Skeletal muscle tissue (tissue), 3 donors: ENCODE measurements at regions not wholly inside any gene's neighbourhood (a gene's known extent, or its start where the extent isn't known, plus 50 kb on each side); places are given as distances from the start of the nearest gene placed in this dataset.

Experiments used
- H3K27ac ChIP-seq: one replicate; pipeline ENCODE4 v1.7.0; 2013; ENCODE audit warnings: mild to moderate bottlenecking, low read depth, low read length, inconsistent platforms
- H3K27me3 ChIP-seq, 3 donors: one replicate each; pipeline ENCODE4 v1.7.0; 2013; ENCODE audit warnings: low read length in 3 of 3; ENCODE audit not compliant: control insufficient read depth in 3 of 3, insufficient read depth in 3 of 3
- H3K36me3 ChIP-seq, 3 donors: one replicate each; pipeline ENCODE4 v1.7.0; 2013; ENCODE audit warnings: low read length in 3 of 3; ENCODE audit not compliant: control insufficient read depth in 3 of 3, insufficient read depth in 3 of 3
- H3K4me1 ChIP-seq, 3 donors: one replicate each; pipeline ENCODE4 v1.7.0; 2013; ENCODE audit warnings: low read length in 3 of 3, mild to moderate bottlenecking in 3 of 3; ENCODE audit not compliant: control insufficient read depth in 3 of 3, insufficient read depth in 3 of 3
- H3K4me3 ChIP-seq, 3 donors: one replicate each; pipeline ENCODE4 v1.7.0; 2013; ENCODE audit warnings: low read length in 3 of 3
- H3K9ac ChIP-seq, 3 donors: one replicate each; pipeline ENCODE4 v1.7.0; 2013; ENCODE audit warnings: low read length in 3 of 3, mild to moderate bottlenecking in 3 of 3, moderate library complexity in 2 of 3, low read depth in 1 of 3
- H3K9me3 ChIP-seq, 3 donors: one replicate each; pipeline ENCODE4 v1.7.0; 2013; ENCODE audit warnings: low read length in 3 of 3; ENCODE audit not compliant: control insufficient read depth in 3 of 3
- donor health status: Osteomylitis.

GRCh38 chr19:29289020-29289419 lies 76.1 kb upstream of the UQCRFS1 start:
- H3K27me3 ChIP-seq: peaks cover 2 to 13% (median 10%) of the 10 kb centered on the region in 3 donors
- no peaks in the 10 kb centered on the region for H3K36me3 ChIP-seq
- no peak overlapping the region for H3K27ac ChIP-seq
- no peak overlapping the region for H3K4me3 ChIP-seq
- no peak overlapping the region for H3K9ac ChIP-seq
- no peaks in the 10 kb centered on the region for H3K4me1 ChIP-seq
- H3K9me3 ChIP-seq: peaks cover 0 to under 1% (median 0%) of the 10 kb centered on the region in 3 donors

DNA sequence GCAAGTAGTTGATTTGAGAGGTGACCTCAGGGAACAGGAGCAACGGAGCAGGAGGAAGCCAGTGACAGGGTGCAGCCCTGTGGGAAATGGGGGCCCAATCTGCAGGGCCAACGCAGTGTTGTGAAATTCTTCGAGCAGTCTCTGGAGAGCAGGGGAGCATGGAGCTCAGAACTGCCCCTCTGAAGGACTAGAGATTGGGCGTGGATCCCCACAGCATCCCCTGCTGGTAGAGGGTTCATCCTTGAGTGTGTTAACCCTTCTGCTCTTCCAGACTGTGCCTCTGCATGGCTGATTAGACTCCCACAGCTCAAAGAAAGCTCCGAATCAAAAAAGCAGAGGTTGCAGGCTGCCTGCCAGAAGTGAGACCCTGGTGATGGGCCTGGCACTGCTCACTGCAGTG lies 77.9 kb upstream of the UQCRFS1 start:
- H3K4me3 ChIP-seq: no peak overlapping the region
- H3K27me3 ChIP-seq: peaks cover 2 to 12% (median 12%) of the 10 kb centered on the region in 3 donors
- no peak overlapping the region for H3K27ac ChIP-seq
- no peak overlapping the region for H3K9ac ChIP-seq
- H3K36me3 ChIP-seq: no peaks in the 10 kb centered on the region
- H3K9me3 ChIP-seq: peaks cover 0 to 2% (median 0%) of the 10 kb centered on the region in 3 donors
- no peaks in the 10 kb centered on the region for H3K4me1 ChIP-seq

GRCh38 chr19:29292153-29292552 lies 79.2 kb upstream of the UQCRFS1 start:
- Histone ChIP-seq H3K9ac (no peak overlapping the region), H3K27me3 (peaks cover 2 to 12% (median 10%) of the 10 kb centered on the region in 3 donors), H3K36me3 (no peaks in the 10 kb centered on the region), H3K9me3 (peaks cover 0 to 2% (median 0%) of the 10 kb centered on the region in 3 donors), H3K4me3 (no peak overlapping the region), H3K27ac (no peak overlapping the region), H3K4me1 (no peaks in the 10 kb centered on the region)

DNA sequence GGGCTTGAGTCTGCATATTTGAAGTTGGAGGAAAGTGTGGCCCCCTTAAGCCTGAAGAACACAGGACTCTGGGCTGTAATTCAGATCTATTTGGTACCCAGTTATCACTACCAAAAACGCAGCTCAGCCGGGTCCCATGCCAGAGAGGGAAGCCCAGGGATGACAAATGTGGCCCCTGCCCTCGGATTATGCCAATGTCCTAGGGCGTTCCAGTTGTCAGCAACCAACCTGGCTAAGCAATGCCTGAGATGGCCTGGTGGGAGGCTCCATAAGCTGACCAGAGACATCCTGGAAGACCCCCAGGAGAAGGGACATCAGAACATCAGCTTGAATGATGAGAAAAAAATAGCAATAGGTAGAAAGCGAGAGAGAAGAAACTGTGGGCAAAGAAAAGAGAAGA lies 79.6 kb upstream of the UQCRFS1 start:
- Histone ChIP-seq H3K9me3 (peaks cover 0 to 2% (median 0%) of the 10 kb centered on the region in 3 donors), H3K9ac (no peak overlapping the region), H3K4me3 (no peak overlapping the region), H3K27ac (no peak overlapping the region), H3K4me1 (no peaks in the 10 kb centered on the region), H3K36me3 (no peaks in the 10 kb centered on the region), H3K27me3 (peaks cover 2 to 12% (median 10%) of the 10 kb centered on the region in 3 donors)

DNA sequence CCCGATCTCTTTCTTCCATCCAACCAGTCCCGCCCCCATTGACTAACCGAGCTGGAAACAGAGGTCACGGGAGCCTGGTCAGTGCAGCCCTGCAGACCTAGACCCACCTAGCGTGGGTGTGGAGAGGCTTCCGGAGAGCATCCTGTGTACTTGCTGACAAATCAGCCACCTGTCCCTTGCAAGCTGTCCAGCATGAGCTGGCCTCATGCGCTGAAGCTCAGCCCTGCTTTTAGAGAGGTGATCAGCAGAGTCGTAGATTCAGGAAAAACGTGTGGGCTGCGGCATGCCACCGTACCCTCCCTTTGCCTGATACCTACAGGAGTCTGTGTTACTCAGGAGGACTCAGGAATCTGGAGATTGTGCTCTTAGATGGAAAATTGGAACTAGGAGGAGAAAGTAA lies 80.3 kb upstream of the UQCRFS1 start:
- Histone ChIP-seq H3K27me3 (peaks cover 2 to 12% (median 10%) of the 10 kb centered on the region in 3 donors), H3K36me3 (no peaks in the 10 kb centered on the region), H3K4me1 (no peaks in the 10 kb centered on the region), H3K27ac (no peak overlapping the region), H3K4me3 (no peak overlapping the region), H3K9me3 (peaks cover 0 to 2% (median 0%) of the 10 kb centered on the region in 3 donors), H3K9ac (no peak overlapping the region)

GRCh38 chr19:29293736-29294342 lies 80.9 kb upstream of the UQCRFS1 start:
- H3K9me3 ChIP-seq: peaks cover 0 to 2% (median 0%) of the 10 kb centered on the region in 3 donors
- H3K4me1 ChIP-seq: no peaks in the 10 kb centered on the region
- no peak overlapping the region for H3K27ac ChIP-seq
- no peak overlapping the region for H3K9ac ChIP-seq
- no peaks in the 10 kb centered on the region for H3K36me3 ChIP-seq
- H3K4me3 ChIP-seq: no peak overlapping the region
- H3K27me3 ChIP-seq: peaks cover 2 to 10% (median 8%) of the 10 kb centered on the region in 3 donors

GRCh38 chr19:29294343-29294811 lies 81.4 kb upstream of the UQCRFS1 start:
- H3K9me3 ChIP-seq: peaks cover 0 to 2% (median 0%) of the 10 kb centered on the region in 3 donors
- peaks cover 2 to 8% (median 4%) of the 10 kb centered on the region in 3 donors for H3K27me3 ChIP-seq
- no peaks in the 10 kb centered on the region for H3K4me1 ChIP-seq
- no peak overlapping the region for H3K9ac ChIP-seq
- H3K36me3 ChIP-seq: no peaks in the 10 kb centered on the region
- no peak overlapping the region for H3K27ac ChIP-seq
- H3K4me3 ChIP-seq: no peak overlapping the region

DNA sequence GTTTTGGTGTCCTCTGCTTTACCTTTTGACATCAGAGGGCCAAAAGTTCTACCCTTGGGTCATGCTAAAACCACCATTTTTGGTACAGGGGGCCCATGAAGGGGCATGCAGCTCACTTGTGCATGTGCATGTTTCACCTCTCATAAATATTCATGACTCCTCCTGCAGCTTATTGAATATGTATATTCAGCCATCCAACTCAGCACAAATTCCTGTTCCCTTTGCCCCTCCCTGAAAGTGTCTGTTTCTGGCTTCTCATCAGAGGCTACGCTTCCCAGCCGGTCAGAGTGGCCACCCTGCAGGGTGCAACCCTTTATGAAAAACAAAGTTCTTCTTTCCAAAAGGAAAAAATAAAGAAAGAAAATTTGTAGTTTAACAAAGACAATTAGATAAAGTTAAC lies 82.3 kb upstream of the UQCRFS1 start:
- Histone ChIP-seq H3K9ac (no peak overlapping the region), H3K27ac (no peak overlapping the region), H3K4me3 (no peak overlapping the region), H3K4me1 (no peaks in the 10 kb centered on the region), H3K36me3 (no peaks in the 10 kb centered on the region), H3K27me3 (peaks cover 2 to 14% (median 6%) of the 10 kb centered on the region in 3 donors), H3K9me3 (peaks cover 0 to 2% (median 0%) of the 10 kb centered on the region in 3 donors)

DNA sequence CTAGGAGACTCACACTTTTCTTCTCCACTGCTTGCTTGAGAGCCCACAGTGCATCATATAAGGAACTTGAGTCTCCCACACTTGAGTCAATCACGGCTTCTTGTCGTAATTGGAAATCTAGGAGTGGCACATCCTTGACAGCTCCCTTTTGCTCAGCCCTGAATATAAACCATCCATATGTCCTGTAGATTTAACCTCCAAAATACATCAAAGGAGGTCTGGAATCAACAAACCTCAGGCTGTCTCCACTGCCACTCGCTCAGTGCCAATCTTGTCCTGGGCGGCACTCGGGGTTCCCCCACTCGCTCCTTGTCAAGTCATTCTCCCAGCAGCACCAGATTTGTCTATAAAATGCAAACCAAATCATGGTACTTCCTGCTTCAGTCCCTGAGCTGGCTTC lies 84.4 kb upstream of the UQCRFS1 start:
- no peaks in the 10 kb centered on the region for H3K36me3 ChIP-seq
- no peak overlapping the region for H3K9ac ChIP-seq
- peaks cover 1 to 14% (median 9%) of the 10 kb centered on the region in 3 donors for H3K27me3 ChIP-seq
- no peak overlapping the region for H3K27ac ChIP-seq
- no peaks in the 10 kb centered on the region for H3K4me1 ChIP-seq
- H3K4me3 ChIP-seq: no peak overlapping the region
- H3K9me3 ChIP-seq: peaks cover 0 to 2% (median 0%) of the 10 kb centered on the region in 3 donors

DNA sequence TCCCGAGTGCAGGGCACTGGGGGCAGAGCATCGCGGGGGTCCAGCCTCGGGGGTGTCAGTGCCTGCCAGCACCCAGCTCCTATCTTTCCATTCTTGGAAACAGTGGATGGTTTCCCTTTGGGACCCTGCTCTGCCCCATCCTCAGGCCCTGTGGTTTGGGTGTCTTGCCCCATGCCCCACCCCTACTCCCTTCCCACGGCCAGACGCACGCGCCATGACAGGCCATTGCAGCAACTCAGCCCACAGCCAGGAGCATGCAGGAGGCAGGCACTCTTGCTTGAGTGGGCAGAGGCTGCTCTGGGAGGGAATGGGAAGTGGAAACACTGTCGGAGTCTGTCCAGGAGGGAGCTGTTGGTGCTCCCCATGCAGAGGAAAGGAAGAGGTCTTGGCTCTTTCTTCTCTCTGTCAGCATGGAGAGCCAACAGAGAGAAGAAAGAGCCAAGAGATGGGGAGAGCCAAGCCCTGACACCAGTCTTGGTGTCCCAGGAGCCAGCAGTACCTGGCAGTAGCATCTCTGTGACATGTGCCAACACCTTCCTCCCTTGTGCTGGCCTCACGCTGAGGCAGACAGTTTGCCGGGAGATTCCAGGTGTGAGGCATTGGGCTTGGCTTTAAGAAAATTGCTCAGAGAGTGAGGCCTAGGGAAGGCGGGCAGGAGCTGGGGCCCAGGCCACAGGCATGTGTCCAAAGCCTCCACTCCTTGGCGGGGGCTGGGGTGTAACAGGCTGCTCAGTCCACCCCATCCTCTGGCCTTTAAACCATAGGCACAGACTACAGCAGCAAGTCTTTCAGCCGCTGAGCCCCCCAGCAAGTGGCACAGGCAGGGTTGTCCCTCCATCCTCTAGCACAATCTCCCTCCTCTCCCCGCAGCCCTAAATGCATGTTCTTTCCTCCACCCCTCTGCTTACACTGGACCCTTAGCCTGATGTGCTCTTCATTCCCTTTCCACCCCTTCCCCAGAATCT lies 86.7 kb upstream of the UQCRFS1 start:
- Histone ChIP-seq H3K36me3 (no peaks in the 10 kb centered on the region), H3K9me3 (no peaks in the 10 kb centered on the region), H3K4me1 (no peaks in the 10 kb centered on the region), H3K4me3 (no peak overlapping the region), H3K9ac (no peak overlapping the region), H3K27me3 (peaks cover 8 to 18% (median 13%) of the 10 kb centered on the region in 3 donors), H3K27ac (no peak overlapping the region)
